HG03460 (cell line): ENCODE measurements at regions not wholly inside any gene's neighbourhood (a gene's known extent, or its start where the extent isn't known, plus 50 kb on each side); places are given as distances from the start of the nearest gene placed in this dataset.
"Not testable (repeated sequence)": the region's sequence is repeated elsewhere in the genome, so short reads cannot be mapped to it uniquely, and the experiment has no call there.

Experiments used
- ATAC-seq: cut with Tn5 transposase; IDR thresholded peaks from one replicate; pipeline ENCODE4 v1.9.1; 2021; ENCODE audit not compliant: unreplicated experiment

DNA sequence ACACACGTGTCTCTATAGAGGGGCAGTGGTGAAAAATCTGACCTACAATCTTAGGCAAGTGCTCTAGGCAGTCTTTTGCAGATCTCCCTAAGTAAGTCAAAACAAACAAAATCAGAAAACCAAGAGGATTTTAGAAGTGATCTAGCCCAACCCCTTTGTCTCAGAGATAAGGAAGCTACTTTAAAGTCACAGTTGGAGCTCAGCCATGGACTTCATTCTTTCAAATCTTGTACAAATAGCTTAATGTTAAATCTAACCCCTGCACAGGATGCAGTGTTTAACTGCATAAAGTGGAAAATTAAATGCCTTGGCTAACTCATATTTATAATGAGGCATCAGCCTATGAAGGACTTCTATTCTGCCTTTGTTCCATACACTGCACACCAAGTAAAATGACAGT lies 135.1 kb upstream of the RFX3 start:
- ATAC-seq = no peak

DNA sequence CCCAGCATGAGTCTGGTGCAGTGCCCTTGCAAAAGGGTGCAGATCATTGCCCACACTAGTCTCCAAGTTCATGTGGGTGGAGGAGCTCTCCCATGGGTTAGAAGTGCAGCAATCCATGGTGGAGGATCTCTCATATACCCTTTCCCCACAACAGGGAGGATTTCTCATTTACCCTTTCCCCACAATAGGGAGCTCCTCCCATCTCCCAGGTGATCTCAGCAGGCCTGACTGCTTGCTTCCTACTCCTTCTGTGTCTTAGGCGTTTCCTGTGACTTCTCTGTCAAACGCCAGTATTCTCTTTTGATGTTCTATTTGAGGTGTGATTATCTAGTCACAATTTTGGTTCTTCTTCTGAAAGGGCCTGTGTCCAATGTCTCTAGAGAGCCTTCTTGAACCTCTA lies 133.8 kb upstream of the RFX3 start:
- no peak for ATAC-seq

DNA sequence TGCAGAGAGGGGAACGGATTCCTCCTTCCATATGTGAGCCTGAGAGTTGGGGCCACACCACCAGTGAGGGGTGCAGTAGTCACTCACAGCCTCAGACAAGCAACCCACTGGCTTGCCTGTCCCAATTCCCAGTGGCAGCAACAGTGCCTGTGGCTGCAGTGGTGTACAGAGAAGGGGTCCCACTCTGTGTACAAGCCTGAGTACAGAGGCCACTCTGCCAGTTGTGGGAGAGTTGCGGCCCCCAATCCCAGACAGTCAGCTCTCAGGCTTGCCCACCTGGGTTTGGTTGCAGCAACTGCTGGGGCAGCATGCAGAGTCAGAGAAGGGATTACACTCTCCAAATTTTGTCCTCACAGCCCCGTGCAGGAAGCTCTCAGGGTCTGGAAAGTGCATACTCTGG lies 133.2 kb upstream of the RFX3 start:
- no peak for ATAC-seq

DNA sequence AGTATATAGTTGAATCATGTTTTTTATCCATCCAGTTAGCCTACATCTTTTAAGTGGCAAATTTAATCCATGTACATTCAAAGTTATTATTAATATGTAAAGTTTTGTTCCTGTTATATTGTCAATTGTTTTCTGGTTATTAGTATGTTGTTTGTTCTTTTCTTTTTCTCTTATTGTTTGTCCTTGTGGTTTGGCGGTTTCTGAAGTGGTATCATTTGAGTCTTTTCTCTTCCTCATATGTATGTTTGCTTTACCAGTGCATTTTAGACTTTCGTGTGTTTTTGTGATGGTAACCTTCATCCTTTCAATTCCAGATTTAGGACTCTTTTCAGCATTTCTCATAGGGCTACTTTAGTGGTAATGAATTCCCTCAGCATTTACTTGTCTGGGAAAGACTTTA lies 130.4 kb upstream of the RFX3 start:
- ATAC-seq = no peak

DNA sequence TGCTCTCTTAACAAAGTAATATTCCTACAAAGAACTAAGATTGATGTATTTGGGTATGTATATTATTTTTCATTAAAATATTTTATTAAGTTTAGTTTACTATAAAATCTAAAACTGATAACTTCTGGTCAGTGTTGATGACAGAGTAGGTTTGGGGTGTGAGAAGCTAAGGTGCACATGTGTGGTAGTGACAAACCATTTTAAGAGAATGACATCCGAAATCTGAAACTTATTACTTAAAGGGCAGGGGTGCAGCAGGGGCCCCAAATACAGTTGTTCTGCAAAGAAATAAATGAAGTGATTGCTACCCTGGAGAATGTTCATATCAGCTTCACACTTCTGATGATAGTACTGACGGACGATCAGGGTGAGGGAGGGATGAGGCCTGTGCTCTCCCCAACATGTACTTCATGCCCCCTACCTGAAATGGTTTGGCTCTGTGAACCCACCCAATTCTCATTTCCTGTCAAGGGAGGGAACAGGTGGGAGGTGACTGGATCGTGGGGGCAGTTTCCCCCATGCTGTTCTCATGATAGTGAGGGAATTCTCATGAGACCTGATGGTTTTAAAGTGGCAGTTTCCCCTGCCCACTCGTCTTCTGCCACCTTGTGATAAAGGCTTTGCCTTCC lies 125.3 kb upstream of the RFX3 start:
- no peak for ATAC-seq

DNA sequence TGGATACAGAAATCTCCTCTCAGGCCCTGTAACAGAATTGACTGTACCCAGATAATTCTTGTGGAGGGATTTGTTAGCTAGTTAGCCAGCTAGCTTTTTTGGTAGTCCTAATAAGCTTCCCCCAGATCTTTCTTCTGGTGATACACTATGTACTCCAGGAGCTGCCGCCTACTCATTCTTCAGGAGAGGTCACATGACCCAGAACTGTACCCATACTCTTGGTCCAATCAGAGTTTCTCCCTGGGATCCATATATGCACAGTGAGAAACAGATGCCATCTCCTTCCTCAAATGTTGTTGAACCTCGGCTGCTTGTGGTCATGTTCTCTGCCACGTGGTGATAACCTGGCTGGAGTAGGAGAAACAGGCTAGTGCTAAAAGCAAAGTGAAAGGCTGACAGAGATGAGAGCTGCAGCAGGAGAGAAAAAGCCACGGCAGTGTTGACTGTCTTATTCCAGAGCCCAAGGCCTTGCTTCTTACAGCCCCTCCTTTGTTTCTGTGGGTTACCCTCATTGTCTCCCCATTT lies 123.0 kb upstream of the RFX3 start:
- ATAC-seq = no peak

DNA sequence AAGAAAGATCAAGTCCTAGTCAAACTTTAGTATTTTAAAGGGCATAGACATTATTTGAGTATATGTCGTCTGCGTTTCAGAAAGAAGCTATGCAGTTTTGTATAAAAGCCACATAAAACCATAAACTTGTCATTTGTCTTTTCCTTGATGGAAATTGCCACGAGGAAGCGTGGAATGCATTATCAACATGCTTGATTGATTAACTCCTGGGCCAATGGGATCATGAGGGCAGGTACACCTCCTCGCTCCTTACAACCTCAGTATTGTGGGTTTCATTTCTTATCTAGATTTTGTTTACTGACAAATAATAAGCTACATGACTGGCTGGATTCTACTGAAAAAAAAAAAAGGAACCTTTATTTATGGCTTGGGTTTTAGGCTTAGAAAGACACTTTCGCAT lies 122.5 kb upstream of the RFX3 start:
- ATAC-seq = no peak

DNA sequence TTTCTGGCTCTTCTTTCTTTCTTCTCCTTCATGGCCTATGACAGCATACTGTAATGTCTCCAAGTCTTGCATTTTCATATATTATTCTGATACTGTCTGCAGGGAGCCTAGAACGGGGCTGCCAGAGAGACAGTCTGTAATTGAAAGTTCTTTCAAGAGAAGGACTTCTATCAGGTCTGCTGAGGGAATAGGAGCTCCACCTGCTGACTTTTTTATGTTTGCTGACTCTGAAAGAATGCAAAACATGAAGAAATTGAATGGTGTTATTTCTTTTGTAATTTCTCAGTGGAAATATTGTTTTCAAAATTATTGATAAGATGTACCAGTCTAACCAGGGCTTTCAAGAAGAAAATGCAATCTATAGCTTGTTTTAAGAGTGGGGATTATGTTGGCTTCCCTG lies 121.9 kb upstream of the RFX3 start:
- ATAC-seq = no peak

DNA sequence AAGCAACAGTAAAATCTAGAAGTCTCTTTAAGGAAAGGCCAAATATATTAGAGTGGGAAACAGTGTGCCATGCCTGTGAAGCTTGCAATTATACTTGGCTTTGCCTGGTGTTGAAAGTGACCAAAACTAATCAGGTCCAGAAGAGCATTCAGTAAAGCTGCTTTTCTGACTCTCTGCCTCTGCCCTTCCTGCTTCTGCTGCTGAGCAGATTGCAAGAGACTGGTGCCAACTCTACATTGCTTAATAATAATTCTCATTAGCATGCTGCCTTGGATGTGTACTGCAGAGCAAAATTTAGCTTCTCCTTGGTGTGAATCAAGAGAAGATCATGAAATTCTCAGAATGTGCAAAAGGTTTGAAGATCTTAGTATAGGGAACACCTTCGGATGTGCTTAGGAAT lies 120.4 kb upstream of the RFX3 start:
- ATAC-seq = no peak

DNA sequence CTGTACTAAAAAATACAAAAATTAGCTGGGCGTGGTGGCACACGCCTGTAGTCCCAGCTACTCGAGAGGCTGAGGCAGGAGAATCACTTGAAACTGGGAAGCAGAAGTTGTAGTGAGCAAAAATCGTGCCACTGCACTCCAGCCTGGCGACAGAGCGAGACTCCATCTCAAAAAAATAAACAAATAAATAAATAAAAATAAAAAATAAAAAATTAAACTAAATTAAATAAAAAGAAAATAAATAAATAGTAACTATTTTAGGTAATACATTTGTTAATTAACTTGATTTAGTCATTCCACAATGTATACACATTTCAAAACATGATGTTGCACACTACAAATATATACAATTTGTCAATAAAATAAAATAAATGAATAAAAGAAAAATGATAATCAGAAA lies 116.3 kb upstream of the RFX3 start:
- ATAC-seq = not testable (repeated sequence)

DNA sequence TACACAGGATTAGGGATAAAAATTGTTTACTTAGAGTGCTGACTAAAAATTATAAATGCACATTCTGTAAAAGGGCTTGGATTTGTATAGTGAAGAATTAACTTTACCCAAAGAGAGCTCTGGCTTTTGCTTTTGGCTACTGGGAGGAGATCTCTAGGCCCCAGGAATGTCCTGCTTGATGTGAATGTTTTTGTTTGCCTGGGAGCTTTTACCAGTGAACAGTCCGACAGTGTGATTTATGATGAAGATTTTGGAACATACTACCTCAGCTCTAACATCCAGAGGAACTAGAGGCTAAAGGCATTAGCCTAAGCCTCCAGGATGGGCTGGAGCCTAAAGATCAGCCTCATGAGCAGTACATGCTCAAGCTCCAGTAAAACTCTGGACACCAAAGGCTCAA lies 103.7 kb upstream of the RFX3 start:
- no peak for ATAC-seq

DNA sequence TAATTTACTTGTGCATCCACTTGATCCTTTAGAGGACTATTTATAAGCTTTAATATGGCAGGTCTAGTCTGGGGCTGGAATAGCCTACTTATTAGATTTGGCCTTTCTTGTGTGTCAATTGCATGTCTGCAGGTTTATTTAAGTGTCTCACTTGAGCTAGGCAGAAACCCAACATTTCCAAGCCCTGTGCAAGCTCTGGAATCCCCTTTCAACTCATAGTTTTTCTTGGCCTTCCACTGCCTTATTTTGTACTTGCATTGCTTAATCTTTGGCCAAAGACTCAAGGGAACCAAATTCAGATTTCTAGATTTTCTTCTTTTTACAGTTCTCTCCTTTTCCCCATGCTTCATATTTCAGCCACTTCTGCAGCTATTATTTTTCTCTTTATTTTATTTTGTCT lies 102.4 kb upstream of the RFX3 start:
- ATAC-seq = no peak

DNA sequence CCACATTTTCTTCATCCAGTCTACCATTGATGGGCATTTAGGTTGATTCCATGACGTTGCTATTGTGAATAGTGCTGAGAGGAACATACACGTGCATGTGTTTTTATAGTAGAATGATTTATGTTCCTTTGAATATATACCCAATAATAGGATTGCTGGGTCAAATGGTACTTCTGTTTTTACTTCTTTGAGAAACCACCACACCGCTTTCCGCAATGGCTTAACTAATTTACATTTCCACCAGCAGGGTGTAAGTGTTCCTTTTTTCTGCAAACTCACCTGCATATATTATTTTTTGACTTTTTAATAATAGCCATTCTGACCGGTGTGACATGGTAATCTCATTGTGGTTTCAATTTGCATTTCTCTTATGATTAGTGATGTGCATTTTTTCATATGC lies 82.2 kb upstream of the RFX3 start:
- no peak for ATAC-seq

DNA sequence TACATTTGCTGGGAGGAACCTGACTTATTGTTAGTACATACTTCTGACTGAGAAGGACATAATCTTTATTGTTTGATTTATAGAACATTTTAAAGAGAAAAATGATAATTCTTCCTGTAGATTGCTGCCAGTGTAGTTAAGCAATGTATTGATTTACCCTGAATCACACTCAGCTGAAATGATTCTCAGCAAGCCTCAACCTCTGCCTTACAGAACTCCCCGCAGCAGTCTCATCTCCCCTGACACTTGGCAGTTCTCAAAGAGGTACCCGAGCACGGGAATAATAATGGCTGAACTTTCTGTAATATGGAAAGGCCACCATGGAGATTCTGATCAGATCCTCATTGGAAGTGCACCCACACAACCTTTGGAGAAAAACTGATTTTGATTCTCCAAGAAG lies 74.9 kb upstream of the RFX3 start:
- no peak for ATAC-seq

DNA sequence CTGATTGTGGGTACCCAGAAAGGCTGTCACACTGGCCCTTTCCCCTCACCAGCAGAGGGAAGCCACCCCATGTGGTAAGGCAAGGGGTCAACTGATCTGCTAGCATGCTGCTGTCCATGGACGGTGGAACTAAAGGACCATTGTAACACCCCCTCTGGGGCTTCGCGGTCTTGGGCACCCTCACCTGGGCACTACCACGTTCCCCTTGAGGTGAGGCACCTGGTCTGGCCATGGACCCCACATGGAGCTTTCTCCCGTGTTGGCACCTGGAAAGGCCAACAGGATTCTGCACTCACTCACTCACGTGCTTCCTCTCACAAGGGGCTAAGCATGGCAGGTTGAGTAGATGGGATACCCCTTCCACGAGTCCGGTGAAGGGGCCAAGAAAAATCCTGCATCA lies 72.0 kb upstream of the RFX3 start:
- ATAC-seq = no peak

DNA sequence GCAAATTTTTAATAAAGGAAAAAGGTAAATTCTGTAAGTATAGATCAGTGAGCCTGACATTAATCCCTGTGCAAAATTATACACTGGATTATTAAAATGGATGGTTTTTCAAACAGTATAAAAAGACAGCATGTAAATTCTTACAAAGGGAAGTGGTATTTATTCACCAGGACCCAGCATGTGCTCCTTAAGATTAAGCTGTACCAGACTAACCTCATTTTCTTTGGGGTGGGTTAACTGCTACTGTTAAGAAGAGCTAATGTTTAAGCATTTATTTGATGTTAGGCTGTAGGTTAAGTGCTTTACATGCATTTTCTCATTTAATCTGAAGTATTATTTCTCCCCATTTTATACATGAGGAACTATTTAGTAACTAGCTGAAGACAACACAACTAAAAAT lies 60.3 kb upstream of the RFX3 start:
- ATAC-seq = no peak

DNA sequence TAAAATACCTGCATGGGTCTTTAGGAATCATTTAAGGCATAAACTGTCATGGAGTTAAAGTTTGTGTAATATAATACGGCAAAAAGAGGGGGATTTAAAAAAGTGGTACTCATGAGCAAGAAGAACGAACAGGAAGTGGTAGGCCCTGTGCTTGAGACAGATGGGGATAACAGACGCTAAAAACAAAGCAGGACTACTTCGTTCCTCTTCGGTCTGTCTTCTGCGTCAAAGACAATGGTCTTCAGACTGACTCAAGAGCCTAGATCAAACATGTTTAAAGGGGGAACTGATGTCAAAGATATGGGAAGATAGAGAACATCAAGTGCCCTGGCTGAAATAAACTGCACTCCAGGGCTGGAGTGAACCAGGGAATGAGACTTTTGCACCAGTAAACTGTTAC lies 59.8 kb upstream of the RFX3 start:
- ATAC-seq = no peak

DNA sequence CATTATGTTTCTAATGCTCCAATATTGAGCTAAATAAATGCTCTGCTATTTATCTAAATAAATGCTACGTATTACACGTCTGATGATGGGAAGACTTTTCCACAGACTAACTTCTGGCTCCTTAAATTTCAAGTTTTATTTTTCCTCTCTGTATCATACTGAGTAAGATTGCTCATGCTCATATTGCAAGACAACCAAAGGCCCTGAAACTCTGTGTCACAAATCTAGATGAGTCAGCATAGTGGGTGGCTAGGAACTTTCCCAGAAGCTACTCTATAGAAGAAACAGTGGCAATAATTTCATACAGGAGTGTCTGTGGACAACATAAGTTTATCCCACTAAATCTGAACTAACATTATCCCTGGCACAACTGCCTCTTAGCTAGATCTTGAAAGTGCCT lies 53.0 kb upstream of the RFX3 start:
- no peak for ATAC-seq

DNA sequence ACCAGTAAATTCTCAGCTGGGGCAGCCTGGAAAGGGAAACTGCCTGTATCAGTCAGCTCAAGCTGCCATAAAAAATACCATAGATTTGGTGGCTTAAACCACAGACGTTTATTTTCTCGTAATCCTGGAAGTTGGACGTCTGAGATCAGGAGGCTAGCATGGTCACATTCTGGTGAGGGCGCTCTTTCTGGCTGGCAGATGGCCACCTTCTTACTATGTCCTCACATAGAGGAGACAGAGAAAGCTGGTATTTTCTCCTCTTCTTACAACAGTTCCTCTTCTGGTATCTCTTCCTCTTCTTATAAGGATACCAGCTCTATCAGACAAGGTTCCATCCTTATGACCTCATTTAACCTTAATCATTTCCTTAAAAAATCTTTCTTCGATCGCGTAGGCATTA lies 50.5 kb upstream of the RFX3 start:
- no peak for ATAC-seq

DNA sequence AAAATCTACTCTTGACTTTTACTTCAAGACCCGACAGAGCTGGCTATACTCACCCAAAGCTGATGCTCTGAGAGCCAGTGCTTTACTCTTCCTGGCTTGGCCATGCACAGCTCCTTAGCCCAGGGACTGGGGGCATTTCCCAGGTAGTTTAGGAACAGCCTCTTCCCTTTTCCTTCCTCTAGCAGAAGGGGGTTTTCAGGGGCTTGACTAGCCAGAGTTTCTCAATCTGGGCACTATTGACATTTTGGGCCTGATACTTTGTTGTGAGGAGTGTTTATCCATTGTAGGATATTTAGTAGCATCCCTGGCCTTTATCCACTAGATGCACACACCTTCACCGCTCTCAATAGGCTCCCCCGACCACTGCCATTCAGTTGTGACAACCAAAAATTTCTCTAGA lies 50.0 kb upstream of the RFX3 start:
- no peak for ATAC-seq
